HL-60 (cell line): ENCODE measurements at regions not wholly inside any gene's neighbourhood (a gene's known extent, or its start where the extent isn't known, plus 50 kb on each side); places are given as distances from the start of the nearest gene placed in this dataset.

ENCODE experiments used
- CTCF ChIP-seq: IDR thresholded peaks from one replicate; pipeline ENCODE4 v1.5.1; 2011; ENCODE audit warnings: low read length, control low read depth, inconsistent platforms; ENCODE audit not compliant: insufficient read depth
- GABPA ChIP-seq: IDR thresholded peaks from 2 replicates; pipeline ENCODE4 v1.6.1; 2012; ENCODE audit warnings: low read depth
- POLR2AphosphoS5 ChIP-seq: IDR thresholded peaks from 2 replicates; pipeline ENCODE4 v1.6.1; 2012; ENCODE audit warnings: low read depth

- no peak for TF ChIP-seq POLR2AphosphoS5
- no peak for TF ChIP-seq CTCF
- no peak for TF ChIP-seq GABPA
These were observed 1227.3 kb downstream of the ROBO1 start for GRCh38 chr3:78540485-78540884.
